HG02642 (cell line): ENCODE measurements at regions not wholly inside any gene's neighbourhood (a gene's known extent, or its start where the extent isn't known, plus 50 kb on each side); places are given as distances from the start of the nearest gene placed in this dataset.

Source experiments
- ATAC-seq: cut with Tn5 transposase; IDR thresholded peaks from one replicate; pipeline ENCODE4 v1.9.1; 2021; ENCODE audit warnings: mild to moderate bottlenecking; ENCODE audit not compliant: unreplicated experiment, poor library complexity

- ATAC-seq, result no peak
These were observed 128.3 kb upstream of the TRIM2 start for GRCh38 chr4:153075836-153076518.

- no peak for ATAC-seq
These were observed 127.4 kb upstream of the TRIM2 start for GRCh38 chr4:153076861-153077260.

DNA sequence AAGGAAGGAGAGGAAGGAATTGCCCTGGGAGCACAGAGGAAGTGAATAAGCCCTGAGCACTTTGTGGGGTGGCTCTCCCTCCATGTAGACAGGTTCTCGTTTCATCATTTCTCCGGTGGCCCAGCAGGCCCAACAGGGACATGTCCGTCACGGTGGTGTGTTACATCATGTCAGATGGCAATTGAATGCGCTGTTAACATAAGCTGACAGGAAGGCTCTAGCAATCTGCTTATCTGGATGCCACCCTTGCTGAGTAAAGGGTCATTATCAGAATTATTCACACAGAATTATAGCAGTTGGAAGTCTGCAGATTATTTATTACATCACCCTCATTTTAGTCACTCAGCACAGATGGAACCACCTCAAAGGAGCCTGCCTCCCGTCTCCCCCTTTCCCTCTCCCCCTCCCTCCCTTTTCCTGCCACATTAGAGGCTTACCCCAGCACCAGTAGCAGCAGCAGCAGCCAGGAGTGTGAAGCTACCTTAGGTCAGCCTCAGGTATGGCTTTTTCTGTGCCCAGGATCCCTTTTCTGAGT lies 124.3 kb upstream of the TRIM2 start:
- no peak for ATAC-seq

GRCh38 chr4:153081006-153081580 lies 123.2 kb upstream of the TRIM2 start:
- no peak for ATAC-seq

DNA sequence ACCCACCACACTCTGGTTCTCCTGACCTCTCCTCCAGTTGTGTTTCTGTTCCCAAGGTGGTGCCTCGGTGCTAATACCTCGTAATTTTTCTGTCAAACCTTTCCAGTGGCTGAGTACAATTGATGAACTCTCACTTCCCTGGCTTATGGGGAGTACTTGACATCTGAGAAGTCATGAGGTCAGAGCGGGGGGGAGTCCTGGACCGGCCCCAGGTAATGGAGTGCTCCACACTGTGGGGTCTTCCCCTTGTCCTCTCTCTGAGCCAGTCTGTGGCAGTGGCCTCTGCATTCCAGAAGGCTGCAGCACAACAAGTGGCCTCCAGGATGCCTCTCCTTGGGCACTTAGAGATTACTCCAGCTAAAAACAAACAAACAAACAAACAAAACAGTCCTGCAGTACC lies 122.5 kb upstream of the TRIM2 start:
- ATAC-seq, result no peak

DNA sequence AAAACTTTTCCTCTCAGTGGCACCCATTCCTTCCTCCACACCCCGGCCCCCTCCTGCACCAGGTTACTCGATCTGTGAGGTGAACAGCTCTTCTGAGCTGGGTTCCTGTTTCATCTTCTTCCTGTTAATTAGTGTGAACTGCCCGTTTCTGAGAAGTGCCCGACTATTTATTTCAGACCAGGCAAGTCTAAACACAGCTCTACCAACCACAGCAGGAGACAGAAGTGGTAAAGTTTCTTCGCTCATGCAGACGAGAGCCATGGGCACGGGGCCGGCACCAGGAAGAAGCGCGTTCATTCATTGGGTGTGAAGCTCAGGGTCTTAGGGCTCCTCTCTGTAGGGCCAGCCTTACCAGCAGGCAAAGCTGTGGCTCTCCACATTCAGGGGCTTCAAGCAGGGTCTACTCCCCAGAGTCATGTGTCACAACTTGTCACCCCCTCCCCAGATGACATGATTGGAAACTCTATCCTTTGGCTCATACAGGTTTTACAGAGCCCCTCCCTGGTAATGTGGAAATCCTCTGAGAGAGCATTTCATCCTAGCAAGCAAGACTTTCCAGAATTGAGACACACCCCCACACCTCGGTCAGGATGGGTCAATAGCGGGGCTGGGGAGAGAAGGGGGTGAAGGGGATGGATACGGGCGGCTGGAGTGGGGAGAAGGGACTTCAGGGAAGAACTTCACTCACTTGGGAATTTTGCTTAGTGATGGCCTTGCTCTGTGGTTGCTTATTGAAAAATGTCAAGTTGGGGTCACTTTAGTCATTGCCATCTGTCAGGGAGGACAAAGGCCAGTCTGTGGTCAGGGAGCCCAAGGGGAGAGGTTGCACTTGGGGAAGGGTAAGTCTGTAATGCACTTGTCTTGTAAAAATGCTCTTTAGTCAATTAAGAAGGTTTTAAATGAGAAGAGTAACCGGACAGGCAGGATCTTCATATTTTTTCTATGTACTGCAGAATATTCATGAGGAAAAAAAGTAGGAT lies 121.6 kb upstream of the TRIM2 start:
- no peak for ATAC-seq

GRCh38 chr4:153083447-153083947 lies 120.7 kb upstream of the TRIM2 start:
- ATAC-seq, result peak; percentile 84

- ATAC-seq, result no peak
These were observed 119.8 kb upstream of the TRIM2 start for GRCh38 chr4:153084224-153084979.

- peak; percentile 64 for ATAC-seq
These were observed 119.1 kb upstream of the TRIM2 start for GRCh38 chr4:153084980-153085630.

GRCh38 chr4:153087671-153088194 lies 116.5 kb upstream of the TRIM2 start:
- no peak for ATAC-seq

GRCh38 chr4:153089742-153090141 lies 114.5 kb upstream of the TRIM2 start:
- ATAC-seq, result no peak

DNA sequence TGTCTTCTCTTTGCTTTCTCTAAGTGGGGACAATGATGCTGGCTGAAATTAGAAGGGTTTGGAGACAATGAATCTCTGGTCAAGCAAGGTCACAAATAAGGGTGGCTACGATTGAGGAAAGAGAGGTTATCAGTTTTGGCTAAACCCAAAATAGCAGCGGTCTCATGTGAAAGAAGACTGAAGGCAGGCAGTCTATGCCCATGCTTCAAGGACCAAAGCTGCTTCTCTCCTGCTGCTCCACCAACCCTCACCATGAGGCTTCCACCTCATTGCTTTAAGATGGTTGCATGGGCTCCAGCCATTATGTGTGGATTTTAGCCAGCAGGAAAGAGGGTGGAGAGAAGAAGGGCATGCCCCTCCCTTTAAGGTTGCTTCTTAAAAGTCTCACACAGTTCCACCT lies 114.1 kb upstream of the TRIM2 start:
- ATAC-seq, result no peak

DNA sequence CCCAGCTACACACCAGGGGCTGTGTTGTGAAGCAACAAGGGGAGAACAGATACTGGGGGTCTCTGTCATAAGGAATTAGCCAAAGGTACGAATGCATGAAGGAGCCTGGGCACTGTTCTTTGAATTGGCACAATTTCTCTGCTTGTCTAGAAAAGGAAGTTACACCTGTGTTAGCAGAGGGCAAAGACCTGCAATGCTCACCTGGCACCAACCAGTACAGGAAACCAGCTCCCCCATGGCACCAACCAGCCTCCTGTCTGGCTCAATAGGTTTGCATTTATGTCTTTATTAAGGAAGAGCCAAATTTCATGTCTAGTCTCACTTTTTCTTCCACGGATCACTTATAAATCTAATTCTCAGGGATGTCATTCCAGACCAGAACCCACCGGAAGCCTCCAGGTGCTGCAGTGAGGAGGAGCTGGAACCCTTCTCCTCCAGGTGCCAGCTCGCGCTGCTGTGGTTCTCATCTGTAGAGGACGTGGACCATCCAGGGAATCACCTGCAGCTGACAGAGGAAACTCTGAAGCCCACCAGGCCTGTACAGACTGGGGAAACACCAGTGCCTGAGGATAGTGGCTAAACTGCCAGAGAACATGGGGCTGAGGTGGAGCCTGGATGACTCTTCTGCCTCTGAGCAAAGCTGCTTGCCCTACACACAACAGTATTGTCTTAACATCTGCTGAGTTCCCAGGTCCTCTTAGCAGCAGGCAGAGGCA lies 113.4 kb upstream of the TRIM2 start:
- ATAC-seq, result no peak

DNA sequence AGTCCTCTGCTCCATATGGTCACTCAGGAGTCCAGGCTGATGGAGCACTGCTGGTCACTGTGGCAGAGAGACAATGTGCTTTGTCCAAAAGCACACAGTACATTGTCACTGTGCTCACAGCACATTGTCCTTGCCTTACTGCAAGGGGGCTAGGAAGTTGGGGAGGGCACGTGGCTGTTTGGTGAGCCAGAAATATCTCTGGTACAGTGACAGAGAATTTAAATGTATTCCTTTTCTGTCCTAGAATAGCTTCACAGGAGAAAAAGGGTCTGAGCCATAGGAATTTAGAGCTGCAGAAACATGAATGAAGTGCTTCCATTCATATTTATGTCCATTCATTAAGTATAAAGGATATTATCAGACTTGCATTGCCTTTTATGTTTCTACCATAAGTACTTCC lies 110.8 kb upstream of the TRIM2 start:
- ATAC-seq, result no peak

- ATAC-seq, result no peak
These were observed 110.4 kb upstream of the TRIM2 start for GRCh38 chr4:153093802-153094201.

GRCh38 chr4:153094435-153094834 lies 109.8 kb upstream of the TRIM2 start:
- ATAC-seq, result no peak

- no peak for ATAC-seq
These were observed 108.6 kb upstream of the TRIM2 start for GRCh38 chr4:153095448-153096204.

DNA sequence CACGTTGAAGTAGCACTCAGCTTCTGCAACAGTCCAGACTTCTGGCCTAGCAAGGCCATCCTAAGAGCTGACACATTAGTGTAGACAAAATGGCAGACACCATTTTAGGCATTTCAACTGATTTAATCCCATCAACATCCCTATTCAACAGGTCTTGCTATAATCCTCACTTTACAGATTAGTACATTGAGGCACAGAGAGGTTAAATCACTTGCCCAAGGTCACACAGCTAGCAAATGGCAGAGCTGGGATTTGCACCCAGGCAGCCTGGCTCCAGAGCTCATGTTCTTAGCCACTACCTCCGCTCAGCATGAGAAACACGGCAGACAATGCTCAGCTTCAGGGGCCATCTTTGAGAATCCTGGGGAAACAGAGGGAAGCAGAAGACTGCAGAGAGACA lies 107.9 kb upstream of the TRIM2 start:
- ATAC-seq, result no peak
